GM18861 (cell line): ENCODE measurements at regions not wholly inside any gene's neighbourhood (a gene's known extent, or its start where the extent isn't known, plus 50 kb on each side); places are given as distances from the start of the nearest gene placed in this dataset.

Experiments used
- ATAC-seq: cut with Tn5 transposase; IDR thresholded peaks from one replicate; pipeline ENCODE4 v1.9.1; 2021; ENCODE audit not compliant: unreplicated experiment

GRCh38 chr4:135338181-135338580 lies 1136.6 kb upstream of the PABPC4L start:
- no peak for ATAC-seq

- ATAC-seq = no peak
Observed at GRCh38 chr4:135325264-135325663, 1123.7 kb upstream of the PABPC4L start.

DNA sequence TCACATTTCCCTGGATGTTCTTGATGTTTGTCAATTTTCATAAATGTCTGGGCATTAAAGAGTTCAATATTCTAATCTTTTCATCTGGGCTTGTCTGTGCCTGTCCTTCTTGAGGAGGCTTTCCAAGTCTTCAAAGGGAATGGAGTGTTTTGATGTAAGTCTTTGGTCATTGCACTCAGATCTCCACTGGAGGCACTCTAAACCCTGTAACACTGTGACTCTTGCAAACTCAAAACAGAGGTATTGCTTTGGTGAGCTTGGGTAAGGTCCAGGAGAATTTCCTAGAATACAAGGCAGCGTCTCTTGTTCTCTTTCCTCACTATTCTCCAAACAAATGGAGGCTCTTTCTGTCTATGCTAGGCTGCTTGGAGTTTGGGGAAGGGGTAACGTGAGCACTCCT lies 1118.1 kb upstream of the PABPC4L start:
- no peak for ATAC-seq

DNA sequence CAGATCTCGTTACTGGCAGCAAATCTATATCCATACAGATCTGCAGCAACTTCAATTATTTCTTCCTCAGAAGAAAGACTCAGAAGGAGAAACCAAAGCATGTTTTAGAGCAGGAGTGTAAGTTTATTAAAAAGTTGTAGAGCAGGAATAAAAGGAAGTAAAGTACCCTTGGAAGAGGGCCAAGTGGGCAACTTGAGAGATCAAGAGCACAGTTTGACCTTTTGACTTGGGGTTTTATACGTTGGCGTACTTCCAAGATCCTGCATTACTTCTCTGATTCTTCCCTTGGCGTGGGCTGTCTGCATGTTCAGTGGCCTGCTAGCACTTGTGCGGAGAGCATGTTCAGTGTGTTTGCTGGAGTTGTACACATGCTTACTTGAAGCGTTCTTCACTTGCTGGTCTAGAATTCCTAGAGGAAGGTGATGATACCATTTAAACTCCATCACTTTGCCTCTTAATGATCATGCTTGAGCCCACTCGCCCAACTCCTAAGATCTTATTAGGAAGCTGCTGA lies 1114.7 kb upstream of the PABPC4L start:
- ATAC-seq = no peak

DNA sequence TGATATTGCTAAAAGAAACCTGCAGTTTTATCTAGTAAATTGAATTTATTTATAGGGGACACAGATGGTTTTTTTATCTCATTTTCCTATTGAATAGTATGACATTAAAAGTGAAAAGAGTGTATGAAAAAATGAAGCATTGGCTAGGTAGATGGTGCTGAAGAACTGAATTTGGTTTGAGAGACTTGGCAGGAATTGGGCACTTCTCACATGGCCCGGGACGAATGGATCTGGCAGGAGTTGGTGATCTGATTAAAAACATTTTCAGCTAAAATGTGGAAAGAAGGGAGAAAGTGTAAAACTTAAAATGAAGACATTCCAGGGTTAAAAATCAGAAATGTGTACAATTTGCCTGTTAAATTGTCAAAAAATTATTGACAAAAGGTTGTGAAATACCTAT lies 1088.5 kb upstream of the PABPC4L start:
- no peak for ATAC-seq

DNA sequence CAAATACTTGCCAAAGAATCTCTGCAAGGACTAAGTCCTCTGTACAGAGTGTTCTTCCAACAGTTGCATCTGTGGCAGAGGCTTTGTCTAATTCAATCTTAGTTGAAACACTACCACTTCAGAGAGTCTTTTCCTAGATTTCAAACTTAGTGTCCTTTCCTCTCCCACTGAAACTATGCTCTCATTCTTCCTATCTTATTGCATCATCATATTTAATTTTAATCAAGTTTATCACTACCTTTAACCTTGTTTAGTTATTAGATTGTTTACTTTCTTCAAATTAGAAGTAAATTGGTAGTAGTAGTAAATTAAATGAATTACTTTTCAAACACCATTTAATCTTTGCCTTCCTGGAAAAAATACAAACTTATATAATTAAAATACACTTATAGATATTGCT lies 1082.3 kb upstream of the PABPC4L start:
- ATAC-seq = no peak

DNA sequence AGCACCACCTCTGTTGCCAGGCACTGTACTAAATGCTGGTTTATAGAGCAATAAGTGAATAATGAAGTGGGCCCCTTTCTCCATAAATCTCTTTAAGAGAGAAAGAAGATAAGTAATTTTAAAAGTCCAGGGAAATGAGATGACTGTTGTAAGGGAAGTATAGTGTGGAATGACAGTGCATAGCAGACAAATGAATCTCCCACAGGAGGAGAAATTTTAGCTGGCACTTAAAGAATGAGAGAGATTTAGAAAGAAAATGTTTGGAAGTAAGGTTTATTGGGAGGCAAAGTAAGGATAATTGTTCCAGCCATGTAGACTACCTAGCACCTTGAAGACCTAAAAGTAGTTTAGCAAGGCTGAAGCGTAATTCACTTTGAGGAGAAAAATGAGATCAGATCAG lies 1081.1 kb upstream of the PABPC4L start:
- ATAC-seq = no peak

- no peak for ATAC-seq
Observed at GRCh38 chr4:135281230-135281629, 1079.6 kb upstream of the PABPC4L start.

DNA sequence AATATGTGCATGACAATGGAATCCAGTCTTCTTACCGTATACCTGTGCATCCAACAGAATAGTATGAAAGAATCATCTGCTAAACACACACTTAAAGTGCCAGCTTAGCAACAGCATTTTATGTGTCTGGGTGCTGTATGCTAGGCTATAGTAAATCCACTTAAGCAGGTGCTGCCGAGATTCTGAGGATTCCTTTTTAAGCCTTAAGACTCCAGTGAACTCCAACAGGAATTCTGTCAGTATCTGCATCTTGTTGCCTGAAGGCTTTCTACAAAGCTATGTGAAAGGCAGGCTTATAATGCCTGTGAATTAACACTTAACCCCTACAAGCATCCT lies 1076.4 kb upstream of the PABPC4L start:
- ATAC-seq = no peak

DNA sequence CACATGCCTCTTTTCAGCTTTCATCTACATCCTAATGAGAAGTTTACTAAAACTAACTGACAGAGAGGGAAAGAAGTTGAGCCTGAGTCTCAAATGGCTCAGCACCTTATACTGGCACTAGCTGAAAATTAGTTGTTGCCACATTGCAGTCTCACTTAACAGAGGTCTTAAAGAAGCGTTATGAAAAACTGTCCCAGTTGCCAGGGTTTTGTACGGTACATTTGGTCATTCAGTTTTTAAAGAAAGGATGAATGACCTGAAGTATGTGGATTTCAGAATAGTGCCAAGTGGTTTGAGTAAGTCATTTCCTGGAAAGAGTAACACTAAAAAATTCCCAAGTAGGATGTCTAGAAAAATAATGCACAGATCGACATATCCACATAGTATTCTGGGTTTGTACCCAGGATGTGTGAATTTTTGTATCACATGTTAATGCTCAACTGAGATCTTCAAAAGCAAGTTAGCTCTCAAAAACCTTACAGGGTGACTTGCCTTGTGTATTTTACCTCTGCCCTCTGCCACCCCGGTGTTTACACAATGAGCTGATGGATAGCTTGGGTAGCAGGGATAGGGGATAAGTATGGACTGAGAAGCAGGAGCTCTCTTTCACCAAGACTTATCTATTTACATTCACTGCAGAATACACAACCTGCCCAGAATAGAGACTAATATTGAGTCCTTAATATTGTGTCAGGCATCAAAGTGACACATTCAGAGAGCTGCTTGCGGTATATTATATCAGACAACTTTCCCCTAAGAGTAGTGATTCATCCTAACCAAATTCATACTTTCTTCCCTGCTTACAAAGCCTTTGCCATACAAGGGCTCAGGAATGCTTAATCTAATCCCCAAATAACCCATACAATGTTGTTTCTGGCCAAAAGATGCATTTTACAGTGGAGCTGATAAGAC lies 1075.7 kb upstream of the PABPC4L start:
- ATAC-seq = no peak

DNA sequence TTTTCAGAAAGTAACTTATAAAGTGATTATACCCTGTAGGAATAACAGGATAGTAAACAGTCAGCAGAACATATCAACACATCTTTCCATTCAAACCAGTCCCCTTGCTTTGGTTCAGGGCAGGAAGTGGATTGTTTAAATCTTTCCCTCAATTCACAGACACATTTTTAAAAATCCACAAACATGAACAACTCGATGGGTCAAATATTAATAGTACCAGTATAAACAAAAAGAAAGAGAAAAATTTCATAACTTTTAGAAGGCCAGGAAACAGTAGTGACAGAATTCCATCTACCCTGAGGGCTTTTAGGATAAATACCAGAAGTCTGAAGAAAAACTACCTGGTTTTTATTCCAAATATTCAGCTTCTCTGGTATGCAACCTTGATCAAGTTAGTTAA lies 1072.8 kb upstream of the PABPC4L start:
- no peak for ATAC-seq

GRCh38 chr4:135269125-135269890 lies 1067.7 kb upstream of the PABPC4L start:
- peak; percentile 71 for ATAC-seq

DNA sequence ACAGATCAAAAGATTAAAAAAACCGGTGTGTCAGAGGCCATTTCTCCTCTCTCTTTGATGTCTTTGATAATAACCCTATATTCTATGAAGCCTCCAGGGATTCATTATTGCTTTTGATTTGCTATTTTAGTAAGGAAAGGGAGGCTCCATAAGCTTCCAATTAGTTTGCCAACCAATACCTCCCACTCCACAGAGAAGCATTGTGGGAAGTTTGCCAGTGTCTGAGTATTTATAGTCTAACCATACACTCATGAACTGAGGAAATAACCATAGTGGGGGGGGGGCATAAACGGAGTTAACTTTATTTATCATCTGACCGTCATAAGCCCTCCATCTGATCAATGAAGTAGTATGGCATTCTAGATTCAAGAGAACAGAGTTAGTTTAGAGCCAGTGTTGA lies 1066.8 kb upstream of the PABPC4L start:
- ATAC-seq = no peak

- ATAC-seq = no peak
Observed at GRCh38 chr4:135267148-135267865, 1065.7 kb upstream of the PABPC4L start.

DNA sequence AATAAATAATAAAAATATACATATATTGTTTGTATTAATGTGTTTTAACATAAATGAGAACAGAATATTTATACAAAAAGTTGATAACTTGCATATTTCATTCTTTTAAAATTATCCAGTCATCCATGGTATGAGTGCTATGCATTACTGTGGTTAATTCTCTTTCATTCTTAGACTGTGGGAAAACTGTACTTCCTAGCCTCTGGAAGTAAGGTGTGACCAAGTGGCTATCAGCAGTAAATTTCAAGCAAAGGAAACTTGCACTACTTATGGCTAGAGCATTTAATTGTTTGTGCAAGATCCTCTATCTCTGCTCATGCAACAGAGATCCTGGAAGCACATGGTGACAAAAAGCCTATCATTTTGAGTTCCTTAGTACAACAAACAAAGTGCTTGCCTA lies 1054.5 kb upstream of the PABPC4L start:
- no peak for ATAC-seq

DNA sequence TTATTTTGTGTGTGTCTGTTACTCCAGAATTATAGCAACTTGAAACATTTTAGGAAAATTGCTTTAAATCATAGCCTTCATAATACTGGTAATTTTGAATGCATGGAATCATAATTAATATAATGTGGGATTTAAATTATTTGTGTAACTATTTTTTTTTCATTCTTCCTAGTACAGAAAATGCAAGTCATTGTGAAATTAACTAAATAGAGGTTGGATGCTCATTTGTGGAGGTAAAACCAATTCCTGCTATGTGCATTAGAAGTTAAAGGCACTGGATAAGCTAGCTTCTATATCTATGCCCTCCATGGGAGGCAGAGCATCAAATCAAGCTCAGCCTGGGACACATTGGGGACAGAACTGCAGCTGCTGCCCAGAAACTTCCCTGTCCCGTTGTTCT lies 1048.5 kb upstream of the PABPC4L start:
- no peak for ATAC-seq

GRCh38 chr4:135249024-135249423 lies 1047.4 kb upstream of the PABPC4L start:
- ATAC-seq = no peak

- no peak for ATAC-seq
Observed at GRCh38 chr4:135244696-135245095, 1043.1 kb upstream of the PABPC4L start.

DNA sequence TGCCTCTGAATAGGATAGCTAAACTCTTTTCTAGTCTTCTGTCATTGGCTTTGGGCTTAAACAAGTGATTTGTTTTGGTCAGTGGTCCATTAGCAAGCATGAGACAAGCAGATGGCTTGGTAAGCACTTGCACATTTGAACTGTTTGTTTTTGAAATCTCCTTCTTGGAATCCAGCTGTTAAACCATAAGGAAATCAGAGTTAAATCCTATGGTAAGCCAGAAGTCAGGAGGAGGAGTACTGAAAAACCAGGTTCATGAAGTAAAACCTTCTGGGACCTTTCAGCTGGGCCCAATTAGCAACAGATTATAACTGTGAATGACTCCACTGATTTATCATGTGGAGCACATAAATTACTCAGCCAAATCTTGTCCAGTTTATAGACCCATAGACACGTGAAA lies 1042.5 kb upstream of the PABPC4L start:
- ATAC-seq = no peak

DNA sequence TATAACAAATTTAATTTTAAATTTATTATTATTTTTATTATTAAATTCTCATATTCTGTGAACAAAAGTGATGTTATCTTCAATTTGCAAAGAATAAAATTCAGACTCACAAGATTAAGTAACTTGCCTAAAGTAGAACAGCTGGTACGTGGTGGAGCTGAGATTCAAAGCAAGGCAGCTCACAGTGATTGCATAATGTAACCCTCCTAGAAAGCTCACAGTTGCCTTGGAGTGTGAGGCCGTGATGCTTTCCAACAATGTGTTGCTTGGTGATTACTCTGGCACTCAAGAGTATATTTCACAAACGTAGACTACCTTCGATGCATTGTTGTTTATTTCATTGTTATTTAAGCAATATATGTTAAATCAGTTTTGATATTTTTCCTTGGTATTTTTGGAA lies 1039.2 kb upstream of the PABPC4L start:
- ATAC-seq = no peak

GRCh38 chr4:135239964-135240363 lies 1038.4 kb upstream of the PABPC4L start:
- no peak for ATAC-seq

GRCh38 chr4:135238940-135239339 lies 1037.4 kb upstream of the PABPC4L start:
- ATAC-seq = no peak
